ENCODE measurements at regions not wholly inside any gene's neighbourhood (a gene's known extent, or its start where the extent isn't known, plus 50 kb on each side); places are given as distances from the start of the nearest gene placed in this dataset.

DNA sequence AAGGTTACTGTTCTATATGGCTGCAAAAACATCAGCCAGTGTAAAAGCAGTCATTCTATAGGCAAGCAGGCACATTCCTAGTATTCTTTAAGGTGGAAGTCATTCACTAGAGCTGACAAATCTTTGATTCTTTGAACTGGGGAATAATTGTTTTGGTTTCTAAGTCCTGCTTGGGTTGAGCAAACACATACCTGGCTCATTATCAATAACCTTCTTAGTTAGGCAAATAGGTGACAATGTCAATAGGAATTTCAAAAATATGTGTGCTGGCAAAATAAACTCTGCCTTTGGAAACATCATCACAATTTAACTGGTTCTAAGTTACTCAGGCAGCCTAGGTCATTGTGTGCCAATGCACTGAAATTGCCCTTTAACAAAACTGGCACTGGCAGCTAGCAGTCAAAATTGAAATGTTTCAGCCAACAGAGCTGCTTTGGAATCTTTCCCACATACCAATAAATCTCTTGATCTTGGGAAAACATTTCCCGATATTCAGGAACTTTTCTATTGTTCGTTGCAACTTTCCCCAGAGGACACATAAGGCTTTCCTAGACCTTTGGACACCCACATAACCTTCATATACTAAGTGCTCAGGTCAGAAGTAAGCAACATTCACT, 402.0 kb upstream of the MMADHC start:
- TF ChIP-seq EP300 (IDR thresholded peaks at IDR 0.05): no peak
- TF ChIP-seq, protein P1, sequence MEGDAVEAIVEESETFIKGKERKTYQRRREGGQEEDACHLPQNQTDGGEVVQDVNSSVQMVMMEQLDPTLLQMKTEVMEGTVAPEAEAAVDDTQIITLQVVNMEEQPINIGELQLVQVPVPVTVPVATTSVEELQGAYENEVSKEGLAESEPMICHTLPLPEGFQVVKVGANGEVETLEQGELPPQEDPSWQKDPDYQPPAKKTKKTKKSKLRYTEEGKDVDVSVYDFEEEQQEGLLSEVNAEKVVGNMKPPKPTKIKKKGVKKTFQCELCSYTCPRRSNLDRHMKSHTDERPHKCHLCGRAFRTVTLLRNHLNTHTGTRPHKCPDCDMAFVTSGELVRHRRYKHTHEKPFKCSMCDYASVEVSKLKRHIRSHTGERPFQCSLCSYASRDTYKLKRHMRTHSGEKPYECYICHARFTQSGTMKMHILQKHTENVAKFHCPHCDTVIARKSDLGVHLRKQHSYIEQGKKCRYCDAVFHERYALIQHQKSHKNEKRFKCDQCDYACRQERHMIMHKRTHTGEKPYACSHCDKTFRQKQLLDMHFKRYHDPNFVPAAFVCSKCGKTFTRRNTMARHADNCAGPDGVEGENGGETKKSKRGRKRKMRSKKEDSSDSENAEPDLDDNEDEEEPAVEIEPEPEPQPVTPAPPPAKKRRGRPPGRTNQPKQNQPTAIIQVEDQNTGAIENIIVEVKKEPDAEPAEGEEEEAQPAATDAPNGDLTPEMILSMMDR (IDR thresholded peaks at IDR 0.05): no peak
- TF ChIP-seq POLR2AphosphoS5 (IDR thresholded peaks at IDR 0.05): peak in 2 of 3 donors; percentile 33 to 51

All from stomach (tissue), 4 donors.